DMS79 (cell line): ENCODE measurements at regions not wholly inside any gene's neighbourhood (a gene's known extent, or its start where the extent isn't known, plus 50 kb on each side); places are given as distances from the start of the nearest gene placed in this dataset.

Source experiments
- DNase-seq: peaks from one replicate; lab custom pipeline; 2025; lab: John Stamatoyannopoulos, UW

- DNase-seq, result no peak
Measured at GRCh38 chr11:79897896-79898295, 457.1 kb upstream of the TENM4 start.

- DNase-seq, result no peak
Measured at GRCh38 chr11:79896258-79896657, 455.4 kb upstream of the TENM4 start.

- no peak for DNase-seq
Measured at GRCh38 chr11:79894111-79894510, 453.3 kb upstream of the TENM4 start.

- DNase-seq, result no peak
Measured at GRCh38 chr11:79890272-79890671, 449.4 kb upstream of the TENM4 start.

- DNase-seq, result no peak
Measured at GRCh38 chr11:79864882-79865281, 424.1 kb upstream of the TENM4 start.

GRCh38 chr11:79860336-79860735 is 419.5 kb upstream of the TENM4 start:
- DNase-seq, result no peak

- DNase-seq, result no peak
Measured at GRCh38 chr11:79857377-79858214, 416.8 kb upstream of the TENM4 start.

- DNase-seq, result no peak
Measured at GRCh38 chr11:79852176-79852575, 411.3 kb upstream of the TENM4 start.

GRCh38 chr11:79845002-79845709 is 404.3 kb upstream of the TENM4 start:
- DNase-seq, result no peak

GRCh38 chr11:79834015-79834414 is 393.2 kb upstream of the TENM4 start:
- no peak for DNase-seq

- no peak for DNase-seq
Measured at GRCh38 chr11:79830446-79830845, 389.6 kb upstream of the TENM4 start.

- no peak for DNase-seq
Measured at GRCh38 chr11:79829891-79830290, 389.1 kb upstream of the TENM4 start.

- DNase-seq, result no peak
Measured at GRCh38 chr11:79822766-79823165, 381.9 kb upstream of the TENM4 start.

- no peak for DNase-seq
Measured at GRCh38 chr11:79813551-79813950, 372.7 kb upstream of the TENM4 start.

- no peak for DNase-seq
Measured at GRCh38 chr11:79809487-79809886, 368.7 kb upstream of the TENM4 start.

- no peak for DNase-seq
Measured at GRCh38 chr11:79807506-79807905, 366.7 kb upstream of the TENM4 start.

GRCh38 chr11:79796704-79797103 is 355.9 kb upstream of the TENM4 start:
- DNase-seq, result no peak

GRCh38 chr11:79794484-79795393 is 353.9 kb upstream of the TENM4 start:
- DNase-seq, result no peak

GRCh38 chr11:79794057-79794456 is 353.2 kb upstream of the TENM4 start:
- no peak for DNase-seq

GRCh38 chr11:79786961-79787360 is 346.1 kb upstream of the TENM4 start:
- DNase-seq, result no peak

- DNase-seq, result no peak
Measured at GRCh38 chr11:79783833-79784232, 343.0 kb upstream of the TENM4 start.

GRCh38 chr11:79768343-79768742 is 327.5 kb upstream of the TENM4 start:
- no peak for DNase-seq
